ENCODE measurements at regions not wholly inside any gene's neighbourhood (a gene's known extent, or its start where the extent isn't known, plus 50 kb on each side); places are given as distances from the start of the nearest gene placed in this dataset.

GRCh38 chr5:120231563-120231962 is 232.5 kb upstream of the PRR16 start:
- no peak for TF ChIP-seq CTCF (IDR thresholded peaks at IDR 0.05; ENCODE audit: insufficient read depth, low read length, poor library complexity, severe bottlenecking)
- no peak for DNase-seq (ENCODE audit: extremely low read depth, insufficient read length)

GRCh38 chr5:120236360-120236759 is 227.7 kb upstream of the PRR16 start:
- no peaks in the 10 kb centered on the region for H3K27me3 ChIP-seq (replicated peaks; ENCODE audit: control insufficient read depth, insufficient read depth, low read length)
- H3K4me3 ChIP-seq (replicated peaks; ENCODE audit: low read depth, low read length) = no peak overlapping the region
- no peak for TF ChIP-seq CTCF (IDR thresholded peaks at IDR 0.05; ENCODE audit: insufficient read depth, low read length, poor library complexity, severe bottlenecking)
- H3K36me3 ChIP-seq (ENCODE audit: control insufficient read depth, insufficient read depth, low read length) = no peaks in the 10 kb centered on the region
- no peak for DNase-seq (ENCODE audit: extremely low read depth, insufficient read length)

More at GRCh38 chr5:120231563-120231962, 232.5 kb upstream of the PRR16 start:
- H3K27me3 ChIP-seq (replicated peaks; ENCODE audit: control insufficient read depth, insufficient read depth, low read length) = no peaks in the 10 kb centered on the region
- H3K4me3 ChIP-seq (replicated peaks; ENCODE audit: low read depth, low read length) = no peak overlapping the region
- H3K36me3 ChIP-seq (ENCODE audit: control insufficient read depth, insufficient read depth, low read length) = no peaks in the 10 kb centered on the region

- Histone ChIP-seq H3K36me3 (ENCODE audit: control insufficient read depth, insufficient read depth, low read length) (no peaks in the 10 kb centered on the region), H3K4me3 (replicated peaks; ENCODE audit: low read depth, low read length) (no peak overlapping the region), H3K27me3 (replicated peaks; ENCODE audit: control insufficient read depth, insufficient read depth, low read length) (no peaks in the 10 kb centered on the region)
- no peak for DNase-seq (ENCODE audit: extremely low read depth, insufficient read length)
- no peak for TF ChIP-seq CTCF (IDR thresholded peaks at IDR 0.05; ENCODE audit: insufficient read depth, low read length, poor library complexity, severe bottlenecking)
These were observed 225.0 kb upstream of the PRR16 start for GRCh38 chr5:120239086-120239485.

GRCh38 chr5:120240706-120241105 is 223.4 kb upstream of the PRR16 start:
- no peak for DNase-seq (ENCODE audit: extremely low read depth, insufficient read length)

GRCh38 chr5:120241400-120241799 is 222.7 kb upstream of the PRR16 start:
- Histone ChIP-seq H3K27me3 (replicated peaks; ENCODE audit: control insufficient read depth, insufficient read depth, low read length) (no peaks in the 10 kb centered on the region), H3K36me3 (ENCODE audit: control insufficient read depth, insufficient read depth, low read length) (no peaks in the 10 kb centered on the region), H3K4me3 (replicated peaks; ENCODE audit: low read depth, low read length) (no peak overlapping the region)
- no peak for DNase-seq (ENCODE audit: extremely low read depth, insufficient read length)
- no peak for TF ChIP-seq CTCF (IDR thresholded peaks at IDR 0.05; ENCODE audit: insufficient read depth, low read length, poor library complexity, severe bottlenecking)

More at GRCh38 chr5:120240706-120241105, 223.4 kb upstream of the PRR16 start:
- Histone ChIP-seq H3K27me3 (replicated peaks; ENCODE audit: control insufficient read depth, insufficient read depth, low read length) (no peaks in the 10 kb centered on the region), H3K36me3 (ENCODE audit: control insufficient read depth, insufficient read depth, low read length) (no peaks in the 10 kb centered on the region), H3K4me3 (replicated peaks; ENCODE audit: low read depth, low read length) (no peak overlapping the region)
- no peak for TF ChIP-seq CTCF (IDR thresholded peaks at IDR 0.05; ENCODE audit: insufficient read depth, low read length, poor library complexity, severe bottlenecking)

GRCh38 chr5:120251898-120252297 is 212.2 kb upstream of the PRR16 start:
- no peak for DNase-seq (ENCODE audit: extremely low read depth, insufficient read length)
- Histone ChIP-seq H3K27me3 (replicated peaks; ENCODE audit: control insufficient read depth, insufficient read depth, low read length) (no peaks in the 10 kb centered on the region), H3K4me3 (replicated peaks; ENCODE audit: low read depth, low read length) (no peak overlapping the region), H3K36me3 (ENCODE audit: control insufficient read depth, insufficient read depth, low read length) (no peaks in the 10 kb centered on the region)
- TF ChIP-seq CTCF (IDR thresholded peaks at IDR 0.05; ENCODE audit: insufficient read depth, low read length, poor library complexity, severe bottlenecking) = no peak

All from GM06990 (cell line).